Testis (tissue), 2 donors: ENCODE measurements at regions not wholly inside any gene's neighbourhood (a gene's known extent, or its start where the extent isn't known, plus 50 kb on each side); places are given as distances from the start of the nearest gene placed in this dataset.

Experiments
- CTCF ChIP-seq, 3 experiments: fragments of 450-650 bp in 2 of 3; fragments of 200-600 bp in 1 of 3; sonication (generic) in 1 of 3; IDR thresholded peaks; one replicate each; pipeline ENCODE4 v1.5.1; 2016 to 2019; ENCODE audit warnings: antibody characterized with exemption in 3 of 3, mild to moderate bottlenecking in 2 of 3, moderate library complexity in 1 of 3
- POLR2A ChIP-seq: fragments of 450-650 bp; IDR thresholded peaks from one replicate; pipeline ENCODE4 v1.6.1; 2017; ENCODE audit warnings: antibody characterized with exemption, mild to moderate bottlenecking, moderate library complexity

- TF ChIP-seq CTCF (IDR thresholded peaks at IDR 0.05) (no peak), POLR2A (no peak)
Measured at GRCh38 chr10:81674941-81675340, 200.1 kb upstream of the NRG3 start.
